ENCODE measurements at regions not wholly inside any gene's neighbourhood (a gene's known extent, or its start where the extent isn't known, plus 50 kb on each side); places are given as distances from the start of the nearest gene placed in this dataset.

- no peaks in the 10 kb centered on the region for H3K4me1 Mint-ChIP-seq (ENCODE audit: low read depth, unreplicated experiment)
- no peak overlapping the region for H3K27ac Mint-ChIP-seq (ENCODE audit: unreplicated experiment)
- CTCF ChIA-PET: no interaction called here
- H3K9me3 Mint-ChIP-seq (ENCODE audit: low read depth, unreplicated experiment): peaks cover 3% of the 10 kb centered on the region
- H3K4me3 Mint-ChIP-seq (ENCODE audit: low read depth, unreplicated experiment): no peak overlapping the region
- DNase-seq: no peak
- no peak for TF ChIP-seq CTCF (IDR thresholded peaks at IDR 0.05; ENCODE audit: unreplicated experiment)
- no peaks in the 10 kb centered on the region for H3K36me3 Mint-ChIP-seq (ENCODE audit: insufficient read depth, unreplicated experiment)
- BruUV-seq (replicated peaks): no TSS peak
- no peaks in the 10 kb centered on the region for H3K27me3 Mint-ChIP-seq (ENCODE audit: unreplicated experiment)
- intact Hi-C loops (cut with micrococcal nuclease; ENCODE audit: unreplicated experiment): no loop called here
Observed at GRCh38 chr17:12421646-12422306, 243.9 kb upstream of the MYOCD start.

- Mint-ChIP-seq H3K36me3 (ENCODE audit: insufficient read depth, unreplicated experiment) (no peaks in the 10 kb centered on the region), H3K27ac (ENCODE audit: unreplicated experiment) (no peak overlapping the region), H3K9me3 (ENCODE audit: low read depth, unreplicated experiment) (peaks cover 3% of the 10 kb centered on the region), H3K27me3 (ENCODE audit: unreplicated experiment) (no peaks in the 10 kb centered on the region), H3K4me3 (ENCODE audit: low read depth, unreplicated experiment) (no peak overlapping the region), H3K4me1 (ENCODE audit: low read depth, unreplicated experiment) (no peaks in the 10 kb centered on the region)
- no peak for TF ChIP-seq CTCF (IDR thresholded peaks at IDR 0.05; ENCODE audit: unreplicated experiment)
- BruUV-seq (replicated peaks): no TSS peak
- DNase-seq: no peak
- intact Hi-C loops (cut with micrococcal nuclease; ENCODE audit: unreplicated experiment): no loop called here
- CTCF ChIA-PET: no interaction called here
Observed at GRCh38 chr17:12422651-12423050, 243.0 kb upstream of the MYOCD start.

- Mint-ChIP-seq H3K27ac (ENCODE audit: unreplicated experiment) (no peak overlapping the region), H3K4me1 (ENCODE audit: low read depth, unreplicated experiment) (no peaks in the 10 kb centered on the region), H3K9me3 (ENCODE audit: low read depth, unreplicated experiment) (peaks cover 3% of the 10 kb centered on the region), H3K27me3 (ENCODE audit: unreplicated experiment) (no peaks in the 10 kb centered on the region), H3K4me3 (ENCODE audit: low read depth, unreplicated experiment) (no peak overlapping the region), H3K36me3 (ENCODE audit: insufficient read depth, unreplicated experiment) (no peaks in the 10 kb centered on the region)
- intact Hi-C loops (cut with micrococcal nuclease; ENCODE audit: unreplicated experiment): no loop called here
- no peak for TF ChIP-seq CTCF (IDR thresholded peaks at IDR 0.05; ENCODE audit: unreplicated experiment)
- CTCF ChIA-PET: no interaction called here
- no peak for DNase-seq
- BruUV-seq (replicated peaks): no TSS peak
Observed at GRCh38 chr17:12423337-12423736, 242.4 kb upstream of the MYOCD start.

- no peak for DNase-seq
- intact Hi-C loops (cut with micrococcal nuclease; ENCODE audit: unreplicated experiment): no loop called here
- Mint-ChIP-seq H3K27me3 (ENCODE audit: unreplicated experiment) (no peaks in the 10 kb centered on the region), H3K4me1 (ENCODE audit: low read depth, unreplicated experiment) (no peaks in the 10 kb centered on the region), H3K36me3 (ENCODE audit: insufficient read depth, unreplicated experiment) (no peaks in the 10 kb centered on the region), H3K9me3 (ENCODE audit: low read depth, unreplicated experiment) (peaks cover 9% of the 10 kb centered on the region), H3K4me3 (ENCODE audit: low read depth, unreplicated experiment) (no peak overlapping the region), H3K27ac (ENCODE audit: unreplicated experiment) (no peak overlapping the region)
- TF ChIP-seq CTCF (IDR thresholded peaks at IDR 0.05; ENCODE audit: unreplicated experiment): no peak
- CTCF ChIA-PET: no interaction called here
- BruUV-seq (replicated peaks): no TSS peak
Observed at GRCh38 chr17:12429116-12429515, 236.6 kb upstream of the MYOCD start.
